ENCODE measurements at regions not wholly inside any gene's neighbourhood (a gene's known extent, or its start where the extent isn't known, plus 50 kb on each side); places are given as distances from the start of the nearest gene placed in this dataset.

- Histone ChIP-seq H3K27ac (replicated peaks) (no peak overlapping the region), H3K4me3 (no peak overlapping the region), H3K9me3 (replicated peaks) (no peaks in the 10 kb centered on the region), H3K27me3 (ENCODE audit: low read depth) (no peaks in the 10 kb centered on the region), H3K36me3 (no peaks in the 10 kb centered on the region), H3K4me1 (peaks cover 12% of the 10 kb centered on the region)
- TF ChIP-seq, protein P1, sequence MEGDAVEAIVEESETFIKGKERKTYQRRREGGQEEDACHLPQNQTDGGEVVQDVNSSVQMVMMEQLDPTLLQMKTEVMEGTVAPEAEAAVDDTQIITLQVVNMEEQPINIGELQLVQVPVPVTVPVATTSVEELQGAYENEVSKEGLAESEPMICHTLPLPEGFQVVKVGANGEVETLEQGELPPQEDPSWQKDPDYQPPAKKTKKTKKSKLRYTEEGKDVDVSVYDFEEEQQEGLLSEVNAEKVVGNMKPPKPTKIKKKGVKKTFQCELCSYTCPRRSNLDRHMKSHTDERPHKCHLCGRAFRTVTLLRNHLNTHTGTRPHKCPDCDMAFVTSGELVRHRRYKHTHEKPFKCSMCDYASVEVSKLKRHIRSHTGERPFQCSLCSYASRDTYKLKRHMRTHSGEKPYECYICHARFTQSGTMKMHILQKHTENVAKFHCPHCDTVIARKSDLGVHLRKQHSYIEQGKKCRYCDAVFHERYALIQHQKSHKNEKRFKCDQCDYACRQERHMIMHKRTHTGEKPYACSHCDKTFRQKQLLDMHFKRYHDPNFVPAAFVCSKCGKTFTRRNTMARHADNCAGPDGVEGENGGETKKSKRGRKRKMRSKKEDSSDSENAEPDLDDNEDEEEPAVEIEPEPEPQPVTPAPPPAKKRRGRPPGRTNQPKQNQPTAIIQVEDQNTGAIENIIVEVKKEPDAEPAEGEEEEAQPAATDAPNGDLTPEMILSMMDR (IDR thresholded peaks at IDR 0.05; ENCODE audit: borderline replicate concordance), result no peak
- intact Hi-C loops (cut with micrococcal nuclease), result no loop called here
- no peak for DNase-seq
Observed at GRCh38 chr14:87869619-87870583, 123.1 kb downstream of the GALC start.

GRCh38 chr14:87868920-87869319 lies 124.1 kb downstream of the GALC start:
- TF ChIP-seq, protein P1 (IDR thresholded peaks at IDR 0.05; ENCODE audit: borderline replicate concordance), result no peak
- Histone ChIP-seq H3K4me3 (no peak overlapping the region), H3K4me1 (peaks cover 12% of the 10 kb centered on the region), H3K27me3 (ENCODE audit: low read depth) (no peaks in the 10 kb centered on the region), H3K36me3 (no peaks in the 10 kb centered on the region), H3K9me3 (replicated peaks) (no peaks in the 10 kb centered on the region), H3K27ac (replicated peaks) (no peak overlapping the region)
- no peak for DNase-seq
- intact Hi-C loops (cut with micrococcal nuclease), result no loop called here

GRCh38 chr14:87866116-87866515 lies 126.9 kb downstream of the GALC start:
- TF ChIP-seq, protein P1 (IDR thresholded peaks at IDR 0.05; ENCODE audit: borderline replicate concordance), result no peak
- Histone ChIP-seq H3K36me3 (no peaks in the 10 kb centered on the region), H3K27ac (replicated peaks) (no peak overlapping the region), H3K27me3 (ENCODE audit: low read depth) (no peaks in the 10 kb centered on the region), H3K4me1 (no peaks in the 10 kb centered on the region), H3K4me3 (no peak overlapping the region), H3K9me3 (replicated peaks) (no peaks in the 10 kb centered on the region)
- no peak for DNase-seq
- intact Hi-C loops (cut with micrococcal nuclease), result no loop called here

GRCh38 chr14:87864356-87865270 lies 128.4 kb downstream of the GALC start:
- no peaks in the 10 kb centered on the region for H3K4me1 ChIP-seq
- no peak overlapping the region for H3K27ac ChIP-seq (replicated peaks)
- peaks cover 8% of the 10 kb centered on the region for H3K9me3 ChIP-seq (replicated peaks)
- no peak overlapping the region for H3K4me3 ChIP-seq
- no peaks in the 10 kb centered on the region for H3K27me3 ChIP-seq (ENCODE audit: low read depth)
- intact Hi-C loops (cut with micrococcal nuclease), result no loop called here
- DNase-seq, result no peak
- TF ChIP-seq, protein P1 (IDR thresholded peaks at IDR 0.05; ENCODE audit: borderline replicate concordance), result no peak
- no peaks in the 10 kb centered on the region for H3K36me3 ChIP-seq

GRCh38 chr14:87863047-87863446 lies 129.9 kb downstream of the GALC start:
- H3K27me3 ChIP-seq (ENCODE audit: low read depth), result no peaks in the 10 kb centered on the region
- H3K9me3 ChIP-seq (replicated peaks), result peaks cover 8% of the 10 kb centered on the region
- no peak overlapping the region for H3K4me3 ChIP-seq
- TF ChIP-seq, protein P1 (IDR thresholded peaks at IDR 0.05; ENCODE audit: borderline replicate concordance), result no peak
- intact Hi-C loops (cut with micrococcal nuclease), result no loop called here
- no peak overlapping the region for H3K27ac ChIP-seq (replicated peaks)
- no peaks in the 10 kb centered on the region for H3K36me3 ChIP-seq
- no peaks in the 10 kb centered on the region for H3K4me1 ChIP-seq
- no peak for DNase-seq
